ENCODE measurements at regions not wholly inside any gene's neighbourhood (a gene's known extent, or its start where the extent isn't known, plus 50 kb on each side); places are given as distances from the start of the nearest gene placed in this dataset.

DNA sequence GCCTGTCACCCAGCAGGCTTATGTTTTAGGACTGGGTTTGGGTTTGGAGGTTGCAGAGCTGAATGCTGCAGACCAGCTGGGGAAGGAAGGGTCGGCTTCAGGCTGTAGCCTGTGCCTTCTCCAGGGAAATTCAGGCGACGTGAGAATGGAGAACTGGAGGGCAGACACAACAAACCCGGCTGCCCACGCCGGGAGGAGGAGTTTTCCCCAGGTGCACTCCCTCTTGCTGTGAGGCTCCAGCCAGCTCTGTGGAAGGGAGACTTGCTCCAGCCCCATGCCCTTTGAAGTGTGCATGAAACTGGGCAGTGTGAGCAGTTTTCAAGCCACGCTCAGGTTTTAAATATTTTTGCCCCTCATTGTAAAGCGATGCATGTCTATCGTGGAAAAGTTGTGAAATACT is 279.1 kb downstream of the CCSER2 start:
- TF ChIP-seq, protein P1, sequence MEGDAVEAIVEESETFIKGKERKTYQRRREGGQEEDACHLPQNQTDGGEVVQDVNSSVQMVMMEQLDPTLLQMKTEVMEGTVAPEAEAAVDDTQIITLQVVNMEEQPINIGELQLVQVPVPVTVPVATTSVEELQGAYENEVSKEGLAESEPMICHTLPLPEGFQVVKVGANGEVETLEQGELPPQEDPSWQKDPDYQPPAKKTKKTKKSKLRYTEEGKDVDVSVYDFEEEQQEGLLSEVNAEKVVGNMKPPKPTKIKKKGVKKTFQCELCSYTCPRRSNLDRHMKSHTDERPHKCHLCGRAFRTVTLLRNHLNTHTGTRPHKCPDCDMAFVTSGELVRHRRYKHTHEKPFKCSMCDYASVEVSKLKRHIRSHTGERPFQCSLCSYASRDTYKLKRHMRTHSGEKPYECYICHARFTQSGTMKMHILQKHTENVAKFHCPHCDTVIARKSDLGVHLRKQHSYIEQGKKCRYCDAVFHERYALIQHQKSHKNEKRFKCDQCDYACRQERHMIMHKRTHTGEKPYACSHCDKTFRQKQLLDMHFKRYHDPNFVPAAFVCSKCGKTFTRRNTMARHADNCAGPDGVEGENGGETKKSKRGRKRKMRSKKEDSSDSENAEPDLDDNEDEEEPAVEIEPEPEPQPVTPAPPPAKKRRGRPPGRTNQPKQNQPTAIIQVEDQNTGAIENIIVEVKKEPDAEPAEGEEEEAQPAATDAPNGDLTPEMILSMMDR (IDR thresholded peaks at IDR 0.05), result no peak
- TF ChIP-seq POLR2A (IDR thresholded peaks at IDR 0.05; ENCODE audit: low read depth) (no peak), POLR2AphosphoS5 (IDR thresholded peaks at IDR 0.05) (no peak)
